CD4-positive, CD25-positive, alpha-beta regulatory T cell (primary cell): ENCODE measurements at regions not wholly inside any gene's neighbourhood (a gene's known extent, or its start where the extent isn't known, plus 50 kb on each side); places are given as distances from the start of the nearest gene placed in this dataset.
"Not testable (repeated sequence)": the region's sequence is repeated elsewhere in the genome, so short reads cannot be mapped to it uniquely, and the experiment has no call there.

Experiments
- ATAC-seq, 2 donors: fragments of 150-1000 bp; cut with Tn5 transposase; one replicate each; pipeline ENCODE4 v1.10.0; 2021; ENCODE audit warnings: low read depth in 2 of 2, moderate number of reproducible peaks in 2 of 2, moderate library complexity in 1 of 2
- DNase-seq, 3 donors: peaks; one replicate each; pipeline versions ENCODE4 v3.0.0 to v3.0.0-alpha.2; 2012 to 2022; ENCODE audit warnings: mixed read lengths in 1 of 3
- H3K27ac ChIP-seq: one replicate; pipeline ENCODE4 v1.7.0; 2013; ENCODE audit warnings: mild to moderate bottlenecking, low read length; ENCODE audit not compliant: insufficient read depth, poor library complexity, severe bottlenecking
- H3K27me3 ChIP-seq: one replicate; pipeline ENCODE4 v1.7.0; 2013; ENCODE audit warnings: low read length; ENCODE audit not compliant: control insufficient read depth, insufficient read depth
- H3K36me3 ChIP-seq: one replicate; pipeline ENCODE4 v1.7.0; 2013; ENCODE audit warnings: mild to moderate bottlenecking, low read length, moderate library complexity; ENCODE audit not compliant: control insufficient read depth, insufficient read depth
- H3K4me1 ChIP-seq: 2 replicates; pipeline ENCODE4 v1.7.0; 2013; ENCODE audit warnings: mild to moderate bottlenecking, low read length; ENCODE audit not compliant: insufficient read depth, control insufficient read depth, poor library complexity, severe bottlenecking
- H3K4me3 ChIP-seq: one replicate; pipeline ENCODE4 v1.7.0; 2013; ENCODE audit warnings: low read depth, mild to moderate bottlenecking, low read length, moderate library complexity
- H3K9me3 ChIP-seq, 2 experiments: 1 replicate in 1 of 2; 2 replicates in 1 of 2; pipeline ENCODE4 v1.7.0; 2013; ENCODE audit warnings: low read length in 2 of 2, mild to moderate bottlenecking in 1 of 2, moderate library complexity in 1 of 2; ENCODE audit not compliant: control insufficient read depth in 2 of 2
- H3K27ac Mint-ChIP-seq, 3 donors: one replicate each; pipeline ENCODE4 v1.8.0; 2020 to 2022; ENCODE audit warnings: mild to moderate bottlenecking in 3 of 3, mixed read lengths in 3 of 3, moderate library complexity in 2 of 3
- H3K27me3 Mint-ChIP-seq: one replicate; pipeline ENCODE4 v1.8.0; 2022; ENCODE audit warnings: mild to moderate bottlenecking, mixed read lengths
- H3K36me3 Mint-ChIP-seq: one replicate; pipeline ENCODE4 v1.8.0; 2020; ENCODE audit warnings: mixed read lengths
- H3K4me1 Mint-ChIP-seq, 4 donors: one replicate each; pipeline ENCODE4 v1.8.0; 2020 to 2022; ENCODE audit warnings: mixed read lengths in 4 of 4, mild to moderate bottlenecking in 1 of 4
- H3K4me3 Mint-ChIP-seq, 4 donors: one replicate each; pipeline ENCODE4 v1.8.0; 2020 to 2022; ENCODE audit warnings: mild to moderate bottlenecking in 4 of 4, mixed read lengths in 4 of 4, moderate library complexity in 3 of 4
- H3K9me3 Mint-ChIP-seq, 7 donors: one replicate each; pipeline ENCODE4 v1.8.0; 2020 to 2022; ENCODE audit warnings: mixed read lengths in 7 of 7, mild to moderate bottlenecking in 3 of 7, moderate library complexity in 2 of 7

- not testable (repeated sequence) for DNase-seq, H3K27me3 Mint-ChIP-seq, H3K27ac Mint-ChIP-seq, ATAC-seq, H3K36me3 Mint-ChIP-seq, H3K4me3 Mint-ChIP-seq, H3K4me1 ChIP-seq, H3K9me3 ChIP-seq, H3K27me3 ChIP-seq, H3K27ac ChIP-seq, H3K4me3 ChIP-seq, H3K9me3 Mint-ChIP-seq, H3K4me1 Mint-ChIP-seq, H3K36me3 ChIP-seq
Measured at GRCh38 chr10:105727586-105727985, 1086.5 kb downstream of the SORCS3 start.

DNA sequence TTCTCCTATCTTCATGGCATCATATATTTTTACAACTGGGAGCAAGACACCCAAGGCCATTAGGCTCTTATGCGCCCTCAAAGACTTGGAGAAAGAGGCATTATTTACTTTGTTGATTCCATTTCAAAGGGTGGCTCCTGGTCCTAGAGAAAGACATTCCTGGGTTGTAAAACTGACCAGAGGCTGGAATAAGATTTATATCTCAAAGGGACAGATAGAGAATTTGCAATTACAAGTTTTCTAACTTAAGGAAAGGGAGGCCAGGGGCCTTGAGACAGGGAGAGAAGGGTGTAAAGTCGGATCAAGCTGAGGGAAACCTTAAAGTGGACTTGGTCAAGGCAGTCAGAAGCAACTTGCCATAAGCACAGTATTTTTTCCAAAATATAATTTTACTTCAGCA is 1086.0 kb downstream of the SORCS3 start:
- Mint-ChIP-seq H3K36me3 (no peaks in the 10 kb centered on the region), H3K27me3 (no peaks in the 10 kb centered on the region), H3K27ac (no peak overlapping the region), H3K4me3 (no peak overlapping the region), H3K4me1 (no peaks in the 10 kb centered on the region), H3K9me3 (peaks cover 0 to 7% (median 4%) of the 10 kb centered on the region in 7 donors)
- H3K27me3 ChIP-seq, result no peaks in the 10 kb centered on the region
- no peak overlapping the region for H3K4me3 ChIP-seq
- H3K27ac ChIP-seq, result no peak overlapping the region
- no peaks in the 10 kb centered on the region for H3K9me3 ChIP-seq
- DNase-seq (no peak), ATAC-seq (no peak)
- no peaks in the 10 kb centered on the region for H3K4me1 ChIP-seq
- H3K36me3 ChIP-seq, result no peaks in the 10 kb centered on the region

GRCh38 chr10:105726149-105726548 is 1085.1 kb downstream of the SORCS3 start:
- no peak overlapping the region for H3K4me3 Mint-ChIP-seq
- H3K27ac ChIP-seq, result no peak overlapping the region
- H3K4me1 ChIP-seq, result no peaks in the 10 kb centered on the region
- ATAC-seq (no peak), DNase-seq (no peak)
- H3K9me3 ChIP-seq, result no peaks in the 10 kb centered on the region
- no peak overlapping the region for H3K4me3 ChIP-seq
- H3K9me3 Mint-ChIP-seq, result peaks cover 0 to 7% (median 4%) of the 10 kb centered on the region in 7 donors
- no peak overlapping the region for H3K27ac Mint-ChIP-seq
- no peaks in the 10 kb centered on the region for H3K36me3 ChIP-seq
- H3K27me3 ChIP-seq, result no peaks in the 10 kb centered on the region
- no peaks in the 10 kb centered on the region for H3K4me1 Mint-ChIP-seq
- no peaks in the 10 kb centered on the region for H3K36me3 Mint-ChIP-seq
- H3K27me3 Mint-ChIP-seq, result no peaks in the 10 kb centered on the region

- Mint-ChIP-seq H3K36me3 (no peaks in the 10 kb centered on the region), H3K27me3 (no peaks in the 10 kb centered on the region), H3K4me3 (no peak overlapping the region), H3K4me1 (no peaks in the 10 kb centered on the region), H3K27ac (no peak overlapping the region), H3K9me3 (peaks cover 0 to 7% (median 4%) of the 10 kb centered on the region in 7 donors)
- no peaks in the 10 kb centered on the region for H3K4me1 ChIP-seq
- no peaks in the 10 kb centered on the region for H3K27me3 ChIP-seq
- no peak overlapping the region for H3K4me3 ChIP-seq
- H3K36me3 ChIP-seq, result no peaks in the 10 kb centered on the region
- no peak overlapping the region for H3K27ac ChIP-seq
- peaks cover 0 to 5% of the 10 kb centered on the region in 2 experiments for H3K9me3 ChIP-seq
- ATAC-seq (no peak), DNase-seq (no peak)
Measured at GRCh38 chr10:105725007-105725406, 1083.9 kb downstream of the SORCS3 start.

GRCh38 chr10:105718207-105718995 is 1077.3 kb downstream of the SORCS3 start:
- DNase-seq (no peak), ATAC-seq (no peak)
- peaks cover 0 to 5% of the 10 kb centered on the region in 2 experiments for H3K9me3 ChIP-seq
- H3K36me3 ChIP-seq, result no peaks in the 10 kb centered on the region
- no peaks in the 10 kb centered on the region for H3K36me3 Mint-ChIP-seq
- peaks cover 3 to 10% (median 5%) of the 10 kb centered on the region in 7 donors for H3K9me3 Mint-ChIP-seq
- no peaks in the 10 kb centered on the region for H3K4me1 ChIP-seq
- H3K4me1 Mint-ChIP-seq, result no peaks in the 10 kb centered on the region
- no peaks in the 10 kb centered on the region for H3K27me3 ChIP-seq
- peak overlapping the region in 1 of 4 donors; percentile 22 for H3K4me3 Mint-ChIP-seq
- H3K27ac Mint-ChIP-seq, result no peak overlapping the region
- H3K27me3 Mint-ChIP-seq, result no peaks in the 10 kb centered on the region
- H3K4me3 ChIP-seq, result no peak overlapping the region
- H3K27ac ChIP-seq, result no peak overlapping the region

GRCh38 chr10:105714728-105715127 is 1073.6 kb downstream of the SORCS3 start:
- Histone ChIP-seq H3K36me3 (no peaks in the 10 kb centered on the region), H3K4me1 (no peaks in the 10 kb centered on the region), H3K27me3 (no peaks in the 10 kb centered on the region), H3K27ac (no peak overlapping the region), H3K9me3 (no peaks in the 10 kb centered on the region), H3K4me3 (no peak overlapping the region)
- no peaks in the 10 kb centered on the region for H3K36me3 Mint-ChIP-seq
- DNase-seq, result no peak
- H3K4me1 Mint-ChIP-seq, result no peaks in the 10 kb centered on the region
- peaks cover 5 to 23% (median 11%) of the 10 kb centered on the region in 7 donors for H3K9me3 Mint-ChIP-seq
- no peak overlapping the region for H3K27ac Mint-ChIP-seq
- H3K27me3 Mint-ChIP-seq, result no peaks in the 10 kb centered on the region
- ATAC-seq, result no peak
- no peak overlapping the region for H3K4me3 Mint-ChIP-seq

DNA sequence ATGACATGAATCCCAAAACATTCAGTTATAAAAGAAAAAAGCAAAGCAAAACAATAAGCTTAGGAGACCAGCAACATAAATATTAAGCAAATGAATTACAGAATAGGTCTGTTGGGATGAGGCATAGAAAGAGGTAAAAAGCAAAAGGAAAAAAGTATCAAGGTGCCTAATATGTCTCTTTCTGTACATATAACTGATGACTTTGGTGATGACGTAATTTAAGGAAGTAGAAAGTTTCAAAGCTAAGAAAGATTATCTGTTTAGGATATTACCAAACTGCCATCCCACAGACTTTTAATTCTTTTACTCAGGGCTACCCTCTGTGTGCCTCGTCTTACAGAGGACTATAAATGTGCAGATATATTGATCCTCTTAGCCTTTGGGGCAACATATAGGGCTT is 1066.5 kb downstream of the SORCS3 start:
- no peak overlapping the region for H3K4me3 ChIP-seq
- peaks cover 0 to 5% of the 10 kb centered on the region in 2 experiments for H3K9me3 ChIP-seq
- DNase-seq (no peak), ATAC-seq (no peak)
- no peaks in the 10 kb centered on the region for H3K36me3 ChIP-seq
- no peak overlapping the region for H3K27ac ChIP-seq
- H3K27me3 Mint-ChIP-seq, result peaks cover 4% of the 10 kb centered on the region
- H3K4me1 ChIP-seq, result no peaks in the 10 kb centered on the region
- no peaks in the 10 kb centered on the region for H3K4me1 Mint-ChIP-seq
- no peaks in the 10 kb centered on the region for H3K27me3 ChIP-seq
- no peaks in the 10 kb centered on the region for H3K36me3 Mint-ChIP-seq
- H3K27ac Mint-ChIP-seq, result no peak overlapping the region
- H3K4me3 Mint-ChIP-seq, result no peak overlapping the region
- H3K9me3 Mint-ChIP-seq, result peaks cover 0 to 20% (median 5%) of the 10 kb centered on the region in 7 donors
